ENCODE measurements at regions not wholly inside any gene's neighbourhood (a gene's known extent, or its start where the extent isn't known, plus 50 kb on each side); places are given as distances from the start of the nearest gene placed in this dataset.

GRCh38 chr1:59016390-59016789 is 232.5 kb upstream of the JUN start:
- TF ChIP-seq POLR2AphosphoS5 (IDR thresholded peaks at IDR 0.05) (no peak), POLR2A (IDR thresholded peaks at IDR 0.05) (no peak), EP300 (IDR thresholded peaks at IDR 0.05) (no peak)
- TF ChIP-seq, protein P1, sequence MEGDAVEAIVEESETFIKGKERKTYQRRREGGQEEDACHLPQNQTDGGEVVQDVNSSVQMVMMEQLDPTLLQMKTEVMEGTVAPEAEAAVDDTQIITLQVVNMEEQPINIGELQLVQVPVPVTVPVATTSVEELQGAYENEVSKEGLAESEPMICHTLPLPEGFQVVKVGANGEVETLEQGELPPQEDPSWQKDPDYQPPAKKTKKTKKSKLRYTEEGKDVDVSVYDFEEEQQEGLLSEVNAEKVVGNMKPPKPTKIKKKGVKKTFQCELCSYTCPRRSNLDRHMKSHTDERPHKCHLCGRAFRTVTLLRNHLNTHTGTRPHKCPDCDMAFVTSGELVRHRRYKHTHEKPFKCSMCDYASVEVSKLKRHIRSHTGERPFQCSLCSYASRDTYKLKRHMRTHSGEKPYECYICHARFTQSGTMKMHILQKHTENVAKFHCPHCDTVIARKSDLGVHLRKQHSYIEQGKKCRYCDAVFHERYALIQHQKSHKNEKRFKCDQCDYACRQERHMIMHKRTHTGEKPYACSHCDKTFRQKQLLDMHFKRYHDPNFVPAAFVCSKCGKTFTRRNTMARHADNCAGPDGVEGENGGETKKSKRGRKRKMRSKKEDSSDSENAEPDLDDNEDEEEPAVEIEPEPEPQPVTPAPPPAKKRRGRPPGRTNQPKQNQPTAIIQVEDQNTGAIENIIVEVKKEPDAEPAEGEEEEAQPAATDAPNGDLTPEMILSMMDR (IDR thresholded peaks at IDR 0.05): no peak
